C4-2B (cell line): ENCODE measurements at regions not wholly inside any gene's neighbourhood (a gene's known extent, or its start where the extent isn't known, plus 50 kb on each side); places are given as distances from the start of the nearest gene placed in this dataset.

Experiments
- ZFX ChIP-seq: fragments of 450-650 bp; IDR thresholded peaks from 2 replicates; pipeline ENCODE4 v1.6.1; 2017
- TF ChIP-seq, protein P1 (sequence below): fragments of 450-650 bp; conservative IDR thresholded peaks from 2 replicates; pipeline ENCODE4 v1.5.1; 2017; ENCODE audit warnings: mild to moderate bottlenecking

DNA sequence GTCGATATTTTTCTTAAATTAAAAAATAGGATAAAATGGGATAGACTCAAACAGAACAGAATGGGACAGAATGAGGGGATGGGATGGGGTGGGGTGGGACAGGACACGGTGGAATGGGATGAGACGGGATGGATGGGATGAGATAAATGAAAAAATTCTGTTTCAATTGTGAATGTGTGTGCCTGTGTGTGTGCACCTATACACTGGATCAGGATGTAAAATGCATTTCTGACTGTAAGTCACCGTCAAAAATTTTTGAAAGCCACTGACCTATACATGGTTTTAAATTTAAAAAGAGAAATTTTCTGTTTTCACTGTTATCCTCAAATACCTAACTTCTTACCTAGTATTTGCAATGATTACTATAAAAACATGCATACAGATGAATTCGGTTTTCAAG is 108.7 kb upstream of the UBE2E2 start:
- TF ChIP-seq, protein P1, sequence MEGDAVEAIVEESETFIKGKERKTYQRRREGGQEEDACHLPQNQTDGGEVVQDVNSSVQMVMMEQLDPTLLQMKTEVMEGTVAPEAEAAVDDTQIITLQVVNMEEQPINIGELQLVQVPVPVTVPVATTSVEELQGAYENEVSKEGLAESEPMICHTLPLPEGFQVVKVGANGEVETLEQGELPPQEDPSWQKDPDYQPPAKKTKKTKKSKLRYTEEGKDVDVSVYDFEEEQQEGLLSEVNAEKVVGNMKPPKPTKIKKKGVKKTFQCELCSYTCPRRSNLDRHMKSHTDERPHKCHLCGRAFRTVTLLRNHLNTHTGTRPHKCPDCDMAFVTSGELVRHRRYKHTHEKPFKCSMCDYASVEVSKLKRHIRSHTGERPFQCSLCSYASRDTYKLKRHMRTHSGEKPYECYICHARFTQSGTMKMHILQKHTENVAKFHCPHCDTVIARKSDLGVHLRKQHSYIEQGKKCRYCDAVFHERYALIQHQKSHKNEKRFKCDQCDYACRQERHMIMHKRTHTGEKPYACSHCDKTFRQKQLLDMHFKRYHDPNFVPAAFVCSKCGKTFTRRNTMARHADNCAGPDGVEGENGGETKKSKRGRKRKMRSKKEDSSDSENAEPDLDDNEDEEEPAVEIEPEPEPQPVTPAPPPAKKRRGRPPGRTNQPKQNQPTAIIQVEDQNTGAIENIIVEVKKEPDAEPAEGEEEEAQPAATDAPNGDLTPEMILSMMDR = no peak
- no peak for TF ChIP-seq ZFX
